Transverse colon (tissue), 4 donors: ENCODE measurements at regions not wholly inside any gene's neighbourhood (a gene's known extent, or its start where the extent isn't known, plus 50 kb on each side); places are given as distances from the start of the nearest gene placed in this dataset.

Experiments
- DNase-seq: peaks from one replicate; pipeline ENCODE4 v3.0.0-alpha.2; 2019
- H3K27ac ChIP-seq, 4 donors: fragments of 200-600 bp; sonication (generic); 2 replicates each; pipeline ENCODE4 v1.5.1; 2016 to 2018; ENCODE audit warnings: inconsistent platforms in 4 of 4
- H3K27me3 ChIP-seq: fragments of 200-600 bp; sonication (generic); 2 replicates; pipeline ENCODE4 v1.5.1; 2017; ENCODE audit warnings: inconsistent platforms
- H3K36me3 ChIP-seq, 4 donors: fragments of 200-600 bp; sonication (generic); 2 replicates each; pipeline ENCODE4 v1.5.1; 2017 to 2019; ENCODE audit warnings: inconsistent platforms in 4 of 4
- H3K4me1 ChIP-seq, 4 donors: fragments of 200-600 bp; sonication (generic); 2 replicates each; pipeline ENCODE4 v1.5.1; 2017 to 2020; ENCODE audit warnings: inconsistent platforms in 4 of 4
- H3K4me3 ChIP-seq, 4 donors: fragments of 200-600 bp; sonication (generic); 1 replicate in 1 of 4; 2 replicates in 3 of 4; pipeline versions ENCODE4 v1.5.1 to v1.6.1; 2017 to 2019; ENCODE audit warnings: inconsistent platforms in 4 of 4
- H3K9me3 ChIP-seq, 2 donors: fragments of 200-600 bp; sonication (generic); 2 replicates each; pipeline ENCODE4 v1.5.1; 2017 to 2019; ENCODE audit warnings: inconsistent platforms in 2 of 2
- CTCF ChIP-seq, 5 experiments: fragments of 200-600 bp in 3 of 5; fragments of 450-650 bp in 2 of 5; sonication (generic) in 3 of 5; IDR thresholded peaks; 1 replicate in 2 of 5; 2 replicates in 3 of 5; pipeline ENCODE4 v1.5.1; 2016 to 2017; ENCODE audit warnings: antibody characterized with exemption in 5 of 5, inconsistent platforms in 3 of 5, mild to moderate bottlenecking in 2 of 5, moderate library complexity in 1 of 5
- EP300 ChIP-seq: sonication (generic); formaldehyde crosslinking; IDR thresholded peaks from one replicate; pipeline ENCODE4 v1.6.1; 2017; ENCODE audit warnings: antibody characterized with exemption, low read depth
- POLR2A ChIP-seq: fragments of 450-650 bp; IDR thresholded peaks from one replicate; pipeline ENCODE4 v1.6.1; 2016; ENCODE audit warnings: antibody characterized with exemption, mild to moderate bottlenecking, moderate library complexity
- POLR2AphosphoS5 ChIP-seq, 3 donors: sonication (generic); formaldehyde crosslinking; IDR thresholded peaks; one replicate each; pipeline ENCODE4 v1.6.1; 2016; ENCODE audit warnings: antibody characterized with exemption in 3 of 3
- WGBS, 2 donors: methylation state at CpG; one replicate each; pipeline ENCODE4 v1.1.5; 2018; ENCODE audit warnings: low coverage in 1 of 2; 5-methylcytosine and 5-hydroxymethylcytosine counted together
- in situ Hi-C, 4 donors: fragments of 200-750 bp; cut with MboI; loops; one replicate each; pipeline versions ENCODE4 v1.15.0 to v1.15.1; 2017; ENCODE audit warnings: low sequenced_read_pairs in 3 of 4, low pct_ligation_motif_present in 1 of 4, low pct_unique_long_range_greater_than_20kb in 1 of 4
- intact Hi-C: fragments of 100-400 bp; cut with DNase I; formaldehyde crosslinking; loops from one replicate; pipeline ENCODE4 v1.15.1; 2023; ENCODE audit warnings: low total_unique reads

DNA sequence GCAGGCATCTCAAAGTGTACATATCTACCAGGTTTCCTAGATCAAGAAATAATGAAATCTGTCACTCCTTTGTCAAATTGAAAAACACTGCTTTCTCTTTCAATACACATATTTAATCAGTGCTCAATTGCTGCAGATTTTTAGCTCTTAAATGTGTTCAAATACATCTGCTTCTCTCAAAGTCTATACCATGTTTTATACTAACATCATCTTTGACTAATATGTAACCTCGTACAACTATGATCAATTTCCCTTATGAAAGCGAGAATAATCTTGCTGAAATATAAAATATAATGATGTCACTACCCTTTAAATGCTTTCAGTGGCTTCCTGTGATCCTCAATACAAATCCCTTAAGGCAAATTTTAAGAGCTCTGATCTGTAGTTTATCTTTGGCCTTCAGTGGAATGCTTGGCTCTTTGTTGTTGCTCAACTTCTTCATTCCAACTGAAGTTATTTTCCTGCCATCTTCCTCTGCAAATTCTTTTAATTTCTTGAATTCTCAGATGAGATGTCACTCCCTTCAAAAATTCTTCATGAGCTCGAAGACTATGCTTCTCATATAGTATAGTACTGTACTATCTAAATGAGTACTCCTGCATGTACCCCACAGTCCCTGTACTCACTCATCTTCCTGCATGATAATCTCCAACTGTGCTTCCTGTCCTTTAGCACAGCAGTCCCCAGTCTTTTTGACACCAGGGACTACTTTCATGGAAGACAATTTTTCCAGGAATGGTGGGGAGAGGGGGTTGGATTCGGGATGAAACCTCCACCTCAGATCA lies 545.1 kb upstream of the GJE1 start:
- H3K36me3 ChIP-seq, result no peaks in the 10 kb centered on the region
- in situ Hi-C loops, result no loop called here
- no peaks in the 10 kb centered on the region for H3K4me1 ChIP-seq
- intact Hi-C loops, result no loop called here
- no peak overlapping the region for H3K4me3 ChIP-seq
- no peaks in the 10 kb centered on the region for H3K9me3 ChIP-seq
- no peak overlapping the region for H3K27ac ChIP-seq
- TF ChIP-seq EP300 (no peak), CTCF (IDR thresholded peaks at IDR 0.05) (no peak), POLR2AphosphoS5 (IDR thresholded peaks at IDR 0.05) (no peak), POLR2A (no peak)
- no peaks in the 10 kb centered on the region for H3K27me3 ChIP-seq
- DNase-seq, result no peak
- WGBS, 2 donors, result 41 to 56% methylated on average over 4 of the region's 4 CpGs

DNA sequence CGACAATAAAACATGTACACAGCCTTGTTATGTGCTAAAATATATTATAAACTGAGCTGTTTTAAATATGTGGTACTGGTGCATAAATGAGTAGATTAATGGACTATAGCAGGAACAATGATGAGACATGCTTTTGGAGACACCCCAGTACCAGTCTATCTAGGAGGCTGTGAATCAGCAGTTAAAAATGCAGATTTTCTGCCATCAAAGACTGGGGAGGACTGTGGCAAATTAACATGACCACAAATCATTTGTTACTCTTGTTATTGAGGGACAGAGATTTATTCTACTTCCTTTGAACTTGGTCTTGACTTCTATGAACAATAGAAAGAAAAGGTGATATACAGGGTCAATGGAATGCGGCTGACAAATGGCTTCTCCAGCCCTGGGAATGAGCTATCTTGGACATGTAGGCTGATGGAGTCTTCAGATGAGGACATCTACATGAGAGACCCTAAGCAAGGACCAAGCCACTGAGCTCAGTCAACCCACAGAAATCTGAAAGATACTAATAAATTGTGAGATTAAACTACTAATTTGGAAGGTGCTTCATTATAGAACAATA lies 551.7 kb upstream of the GJE1 start:
- Histone ChIP-seq H3K4me1 (no peaks in the 10 kb centered on the region), H3K27ac (no peak overlapping the region), H3K36me3 (no peaks in the 10 kb centered on the region), H3K9me3 (no peaks in the 10 kb centered on the region), H3K4me3 (no peak overlapping the region), H3K27me3 (no peaks in the 10 kb centered on the region)
- in situ Hi-C loops (no loop called here), intact Hi-C loops (no loop called here)
- no peak for DNase-seq
- WGBS, 2 donors, result 91 to 95% methylated on average over 2 of the region's 2 CpGs
- TF ChIP-seq POLR2A (no peak), POLR2AphosphoS5 (IDR thresholded peaks at IDR 0.05) (no peak), EP300 (no peak), CTCF (IDR thresholded peaks at IDR 0.05) (no peak)

GRCh38 chr6:141580131-141580530 lies 552.6 kb upstream of the GJE1 start:
- in situ Hi-C loops (no loop called here), intact Hi-C loops (no loop called here)
- 91% methylated on average over 4 of the region's 4 CpGs; no CpG with 5 or more reads in 1 of the 2 donors for WGBS, 2 donors
- Histone ChIP-seq H3K36me3 (no peaks in the 10 kb centered on the region), H3K4me3 (no peak overlapping the region), H3K4me1 (no peaks in the 10 kb centered on the region), H3K27me3 (no peaks in the 10 kb centered on the region), H3K9me3 (no peaks in the 10 kb centered on the region), H3K27ac (no peak overlapping the region)
- DNase-seq, result no peak
- no peak for TF ChIP-seq CTCF (IDR thresholded peaks at IDR 0.05)
- no peak for TF ChIP-seq EP300
- TF ChIP-seq POLR2AphosphoS5 (IDR thresholded peaks at IDR 0.05), result no peak

- in situ Hi-C loops, result no loop called here
- intact Hi-C loops, result no loop called here
- DNase-seq, result no peak
Observed at GRCh38 chr6:141576751-141577150, 556.0 kb upstream of the GJE1 start.

More at GRCh38 chr6:141576751-141577150, 556.0 kb upstream of the GJE1 start:
- Histone ChIP-seq H3K9me3 (no peaks in the 10 kb centered on the region), H3K27ac (no peak overlapping the region), H3K4me1 (no peaks in the 10 kb centered on the region), H3K4me3 (no peak overlapping the region), H3K36me3 (no peaks in the 10 kb centered on the region), H3K27me3 (no peaks in the 10 kb centered on the region)
- TF ChIP-seq POLR2A (no peak), POLR2AphosphoS5 (IDR thresholded peaks at IDR 0.05) (no peak), CTCF (IDR thresholded peaks at IDR 0.05) (no peak), EP300 (no peak)
